HG03060 (cell line): ENCODE measurements at regions not wholly inside any gene's neighbourhood (a gene's known extent, or its start where the extent isn't known, plus 50 kb on each side); places are given as distances from the start of the nearest gene placed in this dataset.
"Not testable (repeated sequence)": the region's sequence is repeated elsewhere in the genome, so short reads cannot be mapped to it uniquely, and the experiment has no call there.

ENCODE experiments used
- ATAC-seq: cut with Tn5 transposase; IDR thresholded peaks from one replicate; pipeline ENCODE4 v1.9.1; 2021; ENCODE audit warnings: low read depth, moderate number of reproducible peaks; ENCODE audit not compliant: unreplicated experiment

- no peak for ATAC-seq
Measured at GRCh38 chr7:51869452-51869851, 552.8 kb upstream of the COBL start.

DNA sequence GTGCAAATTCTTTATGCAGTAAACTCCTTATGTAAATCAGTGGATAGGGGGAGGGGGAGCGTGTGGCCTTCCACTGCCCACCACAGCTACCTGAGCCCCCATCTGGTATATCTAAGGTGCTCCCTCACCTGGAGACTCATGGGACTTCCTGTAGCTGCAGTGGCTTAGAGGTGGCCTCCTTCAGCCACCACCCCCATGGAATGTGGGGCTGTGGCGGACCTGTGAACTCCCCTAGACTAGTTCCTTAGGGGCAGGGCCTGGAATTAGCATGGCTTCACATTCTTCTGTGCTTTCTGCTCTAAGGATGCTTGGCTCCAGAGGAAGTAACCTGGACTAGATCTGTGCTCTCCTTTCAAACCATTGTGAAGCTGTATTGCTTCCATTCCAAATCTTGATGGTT lies 550.5 kb upstream of the COBL start:
- no peak for ATAC-seq

DNA sequence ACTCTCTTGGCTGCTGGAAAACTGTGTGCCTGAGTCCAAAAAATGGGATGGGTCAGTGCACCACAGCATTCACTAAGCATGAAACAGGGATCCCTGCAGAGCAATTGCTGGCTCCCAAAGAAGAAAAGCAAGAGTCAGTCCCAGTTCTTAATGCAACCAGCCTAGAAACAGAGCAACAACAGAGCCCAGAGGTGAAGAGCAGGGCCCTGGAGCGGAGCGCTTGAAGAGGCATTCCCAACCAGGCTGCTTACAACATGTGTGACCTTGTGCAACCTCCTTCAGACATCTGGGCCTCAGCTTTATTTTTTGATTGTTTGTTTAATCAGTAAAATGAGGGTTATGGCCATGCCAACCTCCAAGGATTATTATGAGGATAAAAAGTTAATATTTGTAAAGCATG lies 543.7 kb upstream of the COBL start:
- no peak for ATAC-seq

DNA sequence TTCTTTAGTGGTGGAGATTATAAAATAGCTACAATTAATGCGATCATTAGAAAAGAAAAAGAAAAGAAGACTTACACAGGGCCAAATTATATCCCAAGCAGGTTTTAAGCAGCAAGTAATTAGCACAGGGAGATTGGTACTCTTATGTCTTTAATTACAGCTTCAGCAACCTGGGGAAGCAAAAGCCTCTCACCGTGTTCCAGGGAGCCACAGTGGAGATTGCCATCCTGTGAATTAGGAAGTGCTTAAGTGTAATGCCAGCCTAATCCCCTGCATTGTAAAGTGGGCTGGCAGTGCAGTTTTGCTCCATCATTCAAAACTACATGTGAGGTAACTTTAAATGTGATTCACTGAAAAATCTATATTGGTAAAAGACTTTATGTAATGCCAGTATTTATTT lies 533.5 kb upstream of the COBL start:
- ATAC-seq = no peak

- no peak for ATAC-seq
Measured at GRCh38 chr7:51847461-51848134, 531.0 kb upstream of the COBL start.

DNA sequence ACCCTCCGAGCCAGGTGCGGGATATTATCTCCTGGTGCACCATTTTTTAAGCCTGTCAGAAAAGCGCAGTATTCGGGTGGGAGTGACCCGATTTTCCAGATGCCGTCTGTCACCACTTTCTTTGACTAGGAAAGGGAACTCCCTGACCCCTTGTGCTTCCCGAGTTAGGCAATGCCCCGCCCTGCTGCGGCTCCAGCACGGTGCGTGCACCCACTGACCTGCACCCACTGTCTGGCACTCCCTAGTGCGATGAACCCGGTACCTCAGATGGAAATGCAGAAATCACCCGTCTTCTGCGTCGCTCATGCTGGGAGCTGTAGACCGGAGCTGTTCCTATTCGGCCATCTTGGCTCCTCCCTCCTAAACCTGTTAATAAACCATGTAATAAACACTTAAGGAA lies 522.5 kb upstream of the COBL start:
- ATAC-seq = not testable (repeated sequence)

GRCh38 chr7:51827631-51828030 lies 511.0 kb upstream of the COBL start:
- no peak for ATAC-seq

- no peak for ATAC-seq
Measured at GRCh38 chr7:51824050-51824449, 507.4 kb upstream of the COBL start.

DNA sequence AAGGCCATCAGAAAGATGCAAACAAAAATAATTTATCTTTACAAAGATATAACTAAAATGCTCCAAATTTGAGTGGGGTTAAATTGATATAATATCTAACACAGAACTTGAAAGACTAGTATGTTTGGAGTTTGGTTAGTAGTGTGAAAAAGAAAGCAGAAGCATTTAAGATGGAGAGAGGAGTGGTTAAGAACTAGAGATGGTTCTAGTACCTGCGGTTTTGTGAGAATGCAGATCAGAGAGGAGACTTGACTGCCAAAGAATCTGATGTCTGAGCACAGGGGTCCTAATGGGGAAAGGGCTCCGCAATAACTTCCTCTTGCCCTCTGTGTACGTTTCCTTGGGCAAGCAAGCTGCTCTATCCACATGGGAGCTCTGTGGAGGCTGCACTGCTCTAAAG lies 506.8 kb upstream of the COBL start:
- ATAC-seq = no peak

DNA sequence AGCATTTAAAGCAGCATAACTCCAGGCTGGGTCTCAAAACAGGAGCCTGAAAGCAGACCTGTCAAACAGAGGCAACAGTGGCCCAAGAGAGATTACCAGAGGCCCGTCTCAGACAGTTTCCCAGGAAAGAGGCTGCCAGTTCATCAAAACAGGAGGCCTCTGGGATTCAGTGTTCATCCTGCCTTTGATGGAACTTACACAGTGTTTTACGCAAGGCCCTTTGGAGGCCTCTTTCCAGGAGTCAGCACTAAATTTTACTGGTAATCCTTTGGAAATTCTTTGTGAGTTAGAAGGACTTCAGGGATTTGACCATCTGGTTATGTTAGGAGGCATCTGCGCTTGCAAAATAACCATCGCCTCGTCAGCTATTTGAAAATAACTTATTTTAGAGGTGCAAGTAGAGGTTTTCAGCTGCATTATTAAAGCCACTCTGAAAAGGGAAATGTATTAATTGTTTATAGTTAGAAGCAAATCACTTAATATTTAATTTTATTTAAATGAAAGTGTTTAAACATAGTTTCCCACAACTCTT lies 501.2 kb upstream of the COBL start:
- no peak for ATAC-seq

GRCh38 chr7:51805783-51806431 lies 489.3 kb upstream of the COBL start:
- ATAC-seq = not testable (repeated sequence)

- ATAC-seq = no peak
Measured at GRCh38 chr7:51802718-51803117, 486.1 kb upstream of the COBL start.

DNA sequence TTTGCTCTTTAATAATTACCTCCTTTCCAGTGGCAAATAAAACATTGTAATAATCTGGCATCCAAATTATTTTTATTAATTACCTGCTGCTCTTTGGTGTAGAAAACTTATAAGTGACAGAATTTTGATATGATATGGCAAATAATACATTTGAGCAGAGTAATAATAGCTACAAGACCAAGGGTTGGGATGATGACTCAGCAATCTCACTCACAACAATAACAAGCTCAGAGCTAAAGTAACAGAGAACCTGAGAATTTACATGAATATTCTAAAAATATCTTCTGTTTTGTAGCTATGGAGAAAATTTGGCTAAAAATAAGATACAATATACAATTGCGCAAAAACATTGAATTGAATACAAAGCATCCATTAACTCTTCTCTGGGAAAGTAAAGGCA lies 480.8 kb upstream of the COBL start:
- ATAC-seq = no peak

GRCh38 chr7:51792796-51793195 lies 476.2 kb upstream of the COBL start:
- no peak for ATAC-seq

DNA sequence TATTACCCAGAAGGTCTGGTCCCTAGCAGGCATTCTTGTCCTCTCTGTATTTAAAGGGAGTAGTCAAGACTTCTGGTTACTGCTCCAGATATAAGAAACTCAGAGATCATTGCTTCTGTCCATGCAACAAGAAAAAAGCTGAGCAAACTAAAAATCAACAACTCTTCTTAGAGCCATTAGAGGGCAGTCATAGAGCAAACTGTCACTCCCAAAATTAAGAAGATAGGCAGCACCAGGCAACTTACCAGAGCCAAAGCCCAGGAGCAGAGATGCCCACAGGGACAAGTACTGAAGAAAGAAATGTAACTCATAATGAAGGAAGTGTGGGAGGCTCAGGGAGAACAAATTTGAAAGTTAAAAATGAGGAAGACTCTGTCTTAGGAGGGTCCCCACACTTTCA lies 472.9 kb upstream of the COBL start:
- ATAC-seq = no peak

GRCh38 chr7:51786284-51786683 lies 469.7 kb upstream of the COBL start:
- ATAC-seq = no peak

GRCh38 chr7:51785876-51786275 lies 469.3 kb upstream of the COBL start:
- no peak for ATAC-seq

GRCh38 chr7:51785171-51785570 lies 468.6 kb upstream of the COBL start:
- ATAC-seq = no peak

- ATAC-seq = no peak
Measured at GRCh38 chr7:51783241-51783640, 466.6 kb upstream of the COBL start.

DNA sequence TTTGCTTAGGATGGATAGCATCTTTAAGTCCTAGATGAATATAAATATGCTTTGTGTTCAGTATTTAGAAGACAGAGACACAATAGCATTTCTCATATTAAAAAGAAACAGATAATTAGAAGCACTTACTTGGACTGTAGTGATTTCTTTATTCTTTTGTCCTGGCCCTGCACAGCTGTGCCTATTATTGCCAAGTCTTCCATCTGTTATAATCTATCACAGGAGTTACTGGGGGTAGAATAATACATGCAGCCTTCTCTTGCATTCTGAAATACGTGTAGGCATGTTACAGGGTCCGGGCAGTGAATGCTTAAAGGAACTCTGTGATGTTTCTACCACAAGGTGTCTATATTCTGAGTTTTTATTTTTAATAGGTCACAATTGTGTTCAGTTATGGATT lies 461.5 kb upstream of the COBL start:
- no peak for ATAC-seq

DNA sequence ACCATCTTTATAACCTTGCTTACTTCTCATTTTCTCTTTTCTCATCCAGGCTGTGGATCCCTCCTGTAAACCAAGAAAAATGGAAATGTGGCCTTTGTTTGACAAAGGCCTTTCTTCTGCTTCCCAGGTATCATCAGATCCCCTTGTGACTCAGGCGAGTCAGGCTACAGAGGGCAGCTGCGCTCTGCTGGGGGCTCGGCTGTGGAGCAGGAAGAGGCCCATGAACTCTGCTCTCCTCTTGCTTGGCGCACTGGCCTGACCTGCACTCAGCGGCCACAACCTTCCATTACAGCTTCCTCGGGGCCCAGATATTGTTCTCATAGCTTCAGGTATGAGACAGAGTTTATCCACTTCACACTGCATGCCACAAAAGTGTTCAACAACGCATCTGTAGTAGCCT lies 457.6 kb upstream of the COBL start:
- ATAC-seq = no peak

- no peak for ATAC-seq
Measured at GRCh38 chr7:51772190-51772589, 455.6 kb upstream of the COBL start.
